HCT116 (cell line): ENCODE measurements at regions not wholly inside any gene's neighbourhood (a gene's known extent, or its start where the extent isn't known, plus 50 kb on each side); places are given as distances from the start of the nearest gene placed in this dataset.

Source experiments
- ATAC-seq: fragments of 200-7000 bp; cut with Tn5 transposase; 2 replicates; pipeline ENCODE4 v1.9.1; 2020; ENCODE audit warnings: mild to moderate bottlenecking, moderate library complexity
- BruUV-seq: library from RNA; stranded (reverse); fragments of 400-500 nt; replicated peaks from 2 replicates; lab custom pipeline; 2021; lab: Mats Ljungman, UMichigan
- CTCF ChIA-PET: fragments of 300-600 bp; sonication (Branson Sonifier 250); formaldehyde crosslinking; loops from one replicate; lab custom pipeline; 2021; ENCODE audit warnings: antibody characterized with exemption; lab: Charles Lee
- POLR2A ChIA-PET: fragments of 300-600, 350-600 bp; sonication (Branson Sonifier 250); formaldehyde crosslinking; loops from one replicate; lab custom pipeline; 2021; ENCODE audit warnings: antibody characterized with exemption; lab: Charles Lee
- RAD21 ChIA-PET, 2 experiments: fragments of 300-600 bp; sonication (Branson Sonifier 250); formaldehyde crosslinking; loops; one replicate each; lab custom pipeline; 2023; ENCODE audit warnings: low total read pairs in 2 of 2; ENCODE audit not compliant: uncharacterized antibody in 2 of 2, unreplicated experiment in 2 of 2, low non-redundant PET in 1 of 2; lab: Charles Lee
- DNase-seq: peaks from one replicate; pipeline ENCODE4 v3.0.0-alpha.2; 2010; ENCODE audit warnings: low read depth, low spot score
- H2AFZ ChIP-seq: fragments of 200-600 bp; shearing (Covaris generic), sonication (generic); 2 replicates; pipeline ENCODE4 v1.6.1; 2017; ENCODE audit warnings: low read depth, mixed run types, mixed read lengths, antibody characterized with exemption, low read length; ENCODE audit not compliant: poor library complexity, severe bottlenecking
- H3K27ac ChIP-seq: 2 replicates; pipeline ENCODE4 v1.5.1; 2012; ENCODE audit warnings: low read depth, low read length
- H3K27me3 ChIP-seq: fragments of 200-600 bp; sonication (generic); 2 replicates; pipeline ENCODE4 v1.6.1; 2016; ENCODE audit warnings: mixed run types, low read length, mixed read lengths; ENCODE audit not compliant: insufficient read depth
- H3K36me3 ChIP-seq, 2 experiments: fragments of 200-500 bp in 1 of 2; fragments of 200-600 bp in 1 of 2; sonication (Bioruptor generic) in 1 of 2; sonication (generic) in 1 of 2; 2 replicates each; pipeline versions ENCODE4 v1.5.1 to v1.6.1; 2014 to 2016; ENCODE audit warnings: low read length in 2 of 2, inconsistent platforms in 1 of 2, mixed read lengths in 1 of 2, mixed run types in 1 of 2; ENCODE audit not compliant: insufficient read depth in 2 of 2, control insufficient read depth in 1 of 2
- H3K4me1 ChIP-seq, 2 experiments: fragments of 200-600 bp in 1 of 2; sonication (generic) in 1 of 2; 2 replicates each; pipeline versions ENCODE4 v1.5.1 to v1.6.1; 2012 to 2017; ENCODE audit warnings: low read length in 2 of 2, inconsistent platforms in 1 of 2, mild to moderate bottlenecking in 1 of 2, mixed read lengths in 1 of 2, mixed run types in 1 of 2, moderate library complexity in 1 of 2; ENCODE audit not compliant: insufficient read depth in 2 of 2, control insufficient read depth in 1 of 2
- H3K4me2 ChIP-seq: fragments of 200-600 bp; sonication (generic); 2 replicates; pipeline ENCODE4 v1.6.1; 2017; ENCODE audit warnings: mixed run types, low read length, mixed read lengths
- H3K4me3 ChIP-seq, 2 experiments: fragments of 200-600 bp in 1 of 2; sonication (generic) in 1 of 2; replicated peaks in 1 of 2; 2 replicates each; pipeline ENCODE4 v1.5.1; 2011 to 2016; ENCODE audit warnings: low read length in 2 of 2, control low read depth in 1 of 2, low read depth in 1 of 2, mild to moderate bottlenecking in 1 of 2, mixed read lengths in 1 of 2, mixed run types in 1 of 2
- H3K79me2 ChIP-seq: fragments of 200-600 bp; sonication (generic); 2 replicates; pipeline ENCODE4 v1.6.1; 2017; ENCODE audit warnings: mild to moderate bottlenecking, mixed run types, low read length, moderate library complexity, mixed read lengths; ENCODE audit not compliant: insufficient read depth
- H3K9ac ChIP-seq: fragments of 200-600 bp; sonication (generic); 2 replicates; pipeline ENCODE4 v1.6.1; 2016; ENCODE audit warnings: low read length, mixed read lengths
- H3K9me2 ChIP-seq: fragments of 200-600 bp; sonication (generic), shearing (Covaris generic); 2 replicates; pipeline ENCODE4 v1.6.1; 2017; ENCODE audit warnings: mixed run types, mild to moderate bottlenecking, moderate library complexity; ENCODE audit not compliant: insufficient read depth
- H3K9me3 ChIP-seq, 2 experiments: fragments of 200-500 bp in 1 of 2; fragments of 200-600 bp in 1 of 2; sonication (Bioruptor generic) in 1 of 2; sonication (generic) in 1 of 2; 2 replicates each; pipeline ENCODE4 v1.6.1; 2014 to 2017; ENCODE audit warnings: low read length in 2 of 2, mixed read lengths in 2 of 2, inconsistent platforms in 1 of 2, low read depth in 1 of 2, mild to moderate bottlenecking in 1 of 2, mixed run types in 1 of 2, moderate library complexity in 1 of 2; ENCODE audit not compliant: control insufficient read depth in 1 of 2, insufficient read depth in 1 of 2
- H4K20me1 ChIP-seq: fragments of 200-600 bp; sonication (generic), shearing (Covaris generic); 2 replicates; pipeline ENCODE4 v1.6.1; 2017; ENCODE audit warnings: mixed run types, mild to moderate bottlenecking, moderate library complexity; ENCODE audit not compliant: insufficient read depth
- CEBPB ChIP-seq: IDR thresholded peaks from 2 replicates; pipeline ENCODE4 v1.6.1; 2012; ENCODE audit warnings: low read depth
- EGR1 ChIP-seq: IDR thresholded peaks from 2 replicates; pipeline ENCODE4 v1.6.1; 2012; ENCODE audit warnings: low read depth
- EZH2 ChIP-seq: fragments of 200-600 bp; sonication (generic); IDR thresholded peaks from 2 replicates; pipeline ENCODE4 v1.6.1; 2017; ENCODE audit warnings: antibody characterized with exemption, mixed run types
- MAX ChIP-seq: IDR thresholded peaks from 2 replicates; pipeline ENCODE4 v1.6.1; 2012
- POLR2A ChIP-seq: IDR thresholded peaks from 2 replicates; pipeline ENCODE4 v1.7.0; 2011; ENCODE audit warnings: borderline replicate concordance; ENCODE audit not compliant: insufficient read depth, insufficient read length; ENCODE audit errors: extremely low read depth
- RAD21 ChIP-seq: IDR thresholded peaks from 2 replicates; pipeline ENCODE4 v1.6.1; 2012; ENCODE audit warnings: low read depth, mild to moderate bottlenecking
- SIN3A ChIP-seq: IDR thresholded peaks from 2 replicates; pipeline ENCODE4 v1.6.1; 2012; ENCODE audit warnings: low read depth
- SP1 ChIP-seq: IDR thresholded peaks from 2 replicates; pipeline ENCODE4 v1.6.1; 2012; ENCODE audit warnings: low read depth
- SRF ChIP-seq: IDR thresholded peaks from 2 replicates; pipeline ENCODE4 v1.6.1; 2012; ENCODE audit warnings: low read depth
- TCF7L2 ChIP-seq: IDR thresholded peaks from 2 replicates; pipeline ENCODE4 v1.7.0; 2011; ENCODE audit warnings: borderline replicate concordance, inconsistent platforms; ENCODE audit not compliant: insufficient read depth, insufficient read length; ENCODE audit errors: extremely low read depth
- ZBTB33 ChIP-seq: IDR thresholded peaks from 2 replicates; pipeline ENCODE4 v1.6.1; 2011; ENCODE audit warnings: mild to moderate bottlenecking, low read length, moderate library complexity; ENCODE audit not compliant: insufficient replicate concordance; ENCODE audit errors: extremely low read depth
- ZFX ChIP-seq: fragments of 450-650 bp; IDR thresholded peaks from 2 replicates; pipeline ENCODE4 v1.6.1; 2017
- ZNF274 ChIP-seq: fragments of 200-500 bp; sonication (Bioruptor generic); IDR thresholded peaks from 2 replicates; pipeline ENCODE4 v1.6.1; 2014; ENCODE audit warnings: mild to moderate bottlenecking, low read depth, low read length, inconsistent platforms
- intact Hi-C: fragments of 100-400 bp; cut with micrococcal nuclease; formaldehyde crosslinking; loops from 2 replicates; pipeline ENCODE4 v1.10.0; 2022
- TF ChIP-seq, protein P1 (sequence below), 3 experiments: fragments of 200-600 bp in 1 of 3; sonication (generic) in 1 of 3; IDR thresholded peaks in 2 of 3; conservative IDR thresholded peaks in 1 of 3; 2 replicates each; pipeline ENCODE4 v1.5.1; 2012 to 2017; ENCODE audit warnings: low read depth in 2 of 3, low read length in 2 of 3, antibody characterized with exemption in 1 of 3, borderline replicate concordance in 1 of 3, control low read depth in 1 of 3, mild to moderate bottlenecking in 1 of 3, mixed read lengths in 1 of 3, mixed run types in 1 of 3, moderate library complexity in 1 of 3; ENCODE audit not compliant: insufficient read depth in 1 of 3

GRCh38 chr1:218049641-218050040 is 235.5 kb upstream of the RRP15 start:
- no TSS peak for BruUV-seq
- H4K20me1 ChIP-seq, result no peaks in the 10 kb centered on the region
- H3K36me3 ChIP-seq, result no peaks in the 10 kb centered on the region
- no peak overlapping the region for H2AFZ ChIP-seq
- H3K4me2 ChIP-seq, result no peak overlapping the region
- H3K4me3 ChIP-seq, result no peak overlapping the region
- H3K9ac ChIP-seq, result no peak overlapping the region
- ChIA-PET POLR2A (no interaction called here), CTCF (no interaction called here), RAD21 (no interaction called here)
- H3K27ac ChIP-seq, result no peak overlapping the region
- TF ChIP-seq CEBPB (no peak), SIN3A (no peak), ZNF274 (no peak), ZFX (no peak), TCF7L2 (no peak), EGR1 (no peak), SRF (no peak)
- TF ChIP-seq, all 23 proteins: peak for 0
- Histone ChIP-seq H3K79me2 (no peaks in the 10 kb centered on the region), H3K9me3 (no peaks in the 10 kb centered on the region), H3K4me1 (0 out of 4 replicates have a peak, but pooled peaks cover 0 to 2% of the 10 kb centered on the region in 2 experiments), H3K9me2 (no peaks in the 10 kb centered on the region), H3K27me3 (0 out of 2 replicates have a peak, but pooled peaks cover 3% of the 10 kb centered on the region)
- intact Hi-C loops, result no loop called here
- no peak for DNase-seq
- no peak for ATAC-seq

DNA sequence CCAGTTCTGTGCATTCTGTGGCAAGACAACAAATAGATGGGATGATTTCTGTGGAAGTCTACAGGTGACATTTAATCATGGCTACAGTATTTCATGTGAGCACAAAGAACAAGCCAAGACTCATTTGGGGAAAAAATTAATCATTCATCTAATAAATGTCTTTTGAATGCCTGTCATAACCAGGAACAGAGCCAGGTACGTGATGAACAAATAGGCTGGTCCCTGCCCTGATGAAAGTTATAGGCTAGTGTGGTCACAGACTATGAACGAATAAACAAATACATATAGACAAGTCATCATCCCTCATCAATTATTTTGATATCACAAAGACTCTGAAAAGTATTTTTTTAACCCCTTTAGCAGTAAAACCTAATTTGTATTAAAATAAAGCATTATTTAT is 226.4 kb upstream of the RRP15 start:
- H3K4me2 ChIP-seq, result no peak overlapping the region
- no TSS peak for BruUV-seq
- no peaks in the 10 kb centered on the region for H3K36me3 ChIP-seq
- no peaks in the 10 kb centered on the region for H3K79me2 ChIP-seq
- TF ChIP-seq SP1 (no peak), MAX (no peak), ZNF274 (no peak), SIN3A (no peak), EZH2 (no peak), RAD21 (no peak), ZBTB33 (no peak), POLR2A (no peak), CEBPB (no peak)
- TF ChIP-seq, protein P1, sequence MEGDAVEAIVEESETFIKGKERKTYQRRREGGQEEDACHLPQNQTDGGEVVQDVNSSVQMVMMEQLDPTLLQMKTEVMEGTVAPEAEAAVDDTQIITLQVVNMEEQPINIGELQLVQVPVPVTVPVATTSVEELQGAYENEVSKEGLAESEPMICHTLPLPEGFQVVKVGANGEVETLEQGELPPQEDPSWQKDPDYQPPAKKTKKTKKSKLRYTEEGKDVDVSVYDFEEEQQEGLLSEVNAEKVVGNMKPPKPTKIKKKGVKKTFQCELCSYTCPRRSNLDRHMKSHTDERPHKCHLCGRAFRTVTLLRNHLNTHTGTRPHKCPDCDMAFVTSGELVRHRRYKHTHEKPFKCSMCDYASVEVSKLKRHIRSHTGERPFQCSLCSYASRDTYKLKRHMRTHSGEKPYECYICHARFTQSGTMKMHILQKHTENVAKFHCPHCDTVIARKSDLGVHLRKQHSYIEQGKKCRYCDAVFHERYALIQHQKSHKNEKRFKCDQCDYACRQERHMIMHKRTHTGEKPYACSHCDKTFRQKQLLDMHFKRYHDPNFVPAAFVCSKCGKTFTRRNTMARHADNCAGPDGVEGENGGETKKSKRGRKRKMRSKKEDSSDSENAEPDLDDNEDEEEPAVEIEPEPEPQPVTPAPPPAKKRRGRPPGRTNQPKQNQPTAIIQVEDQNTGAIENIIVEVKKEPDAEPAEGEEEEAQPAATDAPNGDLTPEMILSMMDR (IDR thresholded peaks at IDR 0.05 in 2 of 3, conservative IDR thresholded peaks at IDR 0.05 in 1 of 3; ENCODE audit: borderline replicate concordance in 1 of 3, insufficient read depth in 1 of 3, low read depth in 2 of 3, low read length in 2 of 3), result no peak
- TF ChIP-seq, all 23 proteins: peak for 0
- Histone ChIP-seq H3K27ac (no peak overlapping the region), H3K27me3 (no peaks in the 10 kb centered on the region), H3K9me2 (no peaks in the 10 kb centered on the region), H3K4me3 (no peak overlapping the region), H3K9me3 (no peaks in the 10 kb centered on the region), H4K20me1 (no peaks in the 10 kb centered on the region), H2AFZ (no peak overlapping the region), H3K9ac (no peak overlapping the region), H3K4me1 (no peaks in the 10 kb centered on the region)
- POLR2A ChIA-PET, result no interaction called here
- no peak for ATAC-seq
- intact Hi-C loops, result no loop called here
- CTCF ChIA-PET, result no interaction called here
- no peak for DNase-seq
- RAD21 ChIA-PET, result no interaction called here
